GM23338 (cell line): ENCODE measurements at regions not wholly inside any gene's neighbourhood (a gene's known extent, or its start where the extent isn't known, plus 50 kb on each side); places are given as distances from the start of the nearest gene placed in this dataset.

Experiments used
- ATAC-seq: fragments of 200-7000 bp; cut with Tn5 transposase; 3 replicates; pipeline ENCODE4 v1.9.1; 2020
- DNase-seq: peaks from one replicate; pipeline ENCODE4 v3.0.0-alpha.2; 2015; ENCODE audit warnings: low spot score
- H2AFZ ChIP-seq: fragments of 200-600 bp; sonication (generic); 2 replicates; pipeline ENCODE4 v1.8.0; 2016; ENCODE audit warnings: antibody characterized with exemption, mild to moderate bottlenecking, moderate library complexity
- H3F3A ChIP-seq: fragments of 200-600 bp; sonication (generic); replicated peaks from 2 replicates; pipeline ENCODE4 v1.8.0; 2017; ENCODE audit warnings: antibody characterized with exemption, mixed run types, low read depth
- H3K27ac ChIP-seq: fragments of 200-600 bp; sonication (generic); 2 replicates; pipeline ENCODE4 v1.6.1; 2016; ENCODE audit warnings: low read depth
- H3K27me3 ChIP-seq: fragments of 200-600 bp; sonication (generic); 2 replicates; pipeline ENCODE4 v1.8.0; 2016; ENCODE audit warnings: mild to moderate bottlenecking, mixed run types, moderate library complexity; ENCODE audit not compliant: insufficient read depth
- H3K36me3 ChIP-seq: fragments of 200-600 bp; sonication (generic); 2 replicates; pipeline ENCODE4 v1.8.0; 2016; ENCODE audit warnings: mild to moderate bottlenecking; ENCODE audit not compliant: insufficient read depth
- H3K4me1 ChIP-seq: fragments of 200-600 bp; sonication (generic); 2 replicates; pipeline ENCODE4 v1.8.0; 2016; ENCODE audit warnings: mild to moderate bottlenecking, moderate library complexity; ENCODE audit not compliant: insufficient read depth
- H3K4me2 ChIP-seq: fragments of 200-600 bp; sonication (generic); 2 replicates; pipeline ENCODE4 v1.7.1; 2017; ENCODE audit warnings: mixed run types
- H3K4me3 ChIP-seq: fragments of 200-600 bp; sonication (generic); 2 replicates; pipeline ENCODE4 v1.6.1; 2016; ENCODE audit warnings: mixed run types
- H3K79me2 ChIP-seq: fragments of 200-600 bp; sonication (generic); replicated peaks from 2 replicates; pipeline ENCODE4 v1.8.0; 2017; ENCODE audit warnings: mild to moderate bottlenecking; ENCODE audit not compliant: insufficient read depth
- H3K9me2 ChIP-seq: fragments of 200-600 bp; sonication (generic); 2 replicates; pipeline ENCODE4 v1.8.0; 2017; ENCODE audit not compliant: insufficient read depth
- H4K20me1 ChIP-seq: fragments of 200-600 bp; sonication (generic); replicated peaks from 2 replicates; pipeline ENCODE4 v1.8.0; 2017; ENCODE audit warnings: mild to moderate bottlenecking; ENCODE audit not compliant: insufficient read depth
- H3K27ac Mint-ChIP-seq: 2 replicates; pipeline ENCODE4 v1.8.0; 2020; ENCODE audit warnings: inconsistent platforms, mild to moderate bottlenecking, moderate library complexity, mixed read lengths
- H3K27me3 Mint-ChIP-seq: 3 replicates; pipeline ENCODE4 v1.8.0; 2022; ENCODE audit warnings: low read depth, mild to moderate bottlenecking, moderate library complexity, mixed read lengths, inconsistent platforms; ENCODE audit not compliant: insufficient read depth, poor library complexity
- H3K36me3 Mint-ChIP-seq: 3 replicates; pipeline ENCODE4 v1.8.0; 2021; ENCODE audit warnings: low read depth, mild to moderate bottlenecking, inconsistent platforms, moderate library complexity, mixed read lengths
- H3K4me1 Mint-ChIP-seq: 3 replicates; pipeline ENCODE4 v1.8.0; 2020; ENCODE audit warnings: mild to moderate bottlenecking, inconsistent platforms, mixed read lengths
- H3K4me3 Mint-ChIP-seq: 3 replicates; pipeline ENCODE4 v1.8.0; 2021; ENCODE audit warnings: moderate library complexity, mild to moderate bottlenecking, inconsistent platforms, mixed read lengths
- H3K9me3 Mint-ChIP-seq: 3 replicates; pipeline ENCODE4 v1.8.0; 2020; ENCODE audit warnings: moderate library complexity, mild to moderate bottlenecking, inconsistent platforms, mixed read lengths
- CREB1 ChIP-seq: fragments of 250-450 bp; sonication (Bioruptor Pico); IDR thresholded peaks from 2 replicates; pipeline ENCODE4 v1.5.0; 2020; ENCODE audit warnings: low read depth, mild to moderate bottlenecking, moderate library complexity
- ETS1 ChIP-seq: IDR thresholded peaks from 2 replicates; pipeline ENCODE4 v1.6.1; 2016; ENCODE audit warnings: antibody characterized with exemption
- EZH2phosphoT487 ChIP-seq: fragments of 200-600 bp; sonication (generic); IDR thresholded peaks from one replicate; pipeline ENCODE4 v1.8.1; 2018; ENCODE audit warnings: antibody characterized with exemption; ENCODE audit not compliant: unreplicated experiment
- JUNB ChIP-seq: IDR thresholded peaks from one replicate; pipeline ENCODE4 v1.6.1; 2016; ENCODE audit warnings: antibody characterized with exemption; ENCODE audit not compliant: unreplicated experiment
- NANOG ChIP-seq: IDR thresholded peaks from 2 replicates; pipeline ENCODE4 v1.6.1; 2016; ENCODE audit warnings: antibody characterized with exemption, borderline replicate concordance
- POLR2AphosphoS5 ChIP-seq: IDR thresholded peaks from 2 replicates; pipeline ENCODE4 v1.6.1; 2016; ENCODE audit warnings: antibody characterized with exemption, low read depth
- STAT1 ChIP-seq: IDR thresholded peaks from one replicate; pipeline ENCODE4 v1.6.1; 2016; ENCODE audit warnings: antibody characterized with exemption; ENCODE audit not compliant: unreplicated experiment
- ZNF114 ChIP-seq: fragments of 250-450 bp; sonication (Bioruptor Pico); IDR thresholded peaks from 2 replicates; pipeline ENCODE4 v1.5.0; 2020; ENCODE audit warnings: mild to moderate bottlenecking, moderate library complexity
- ZNF462 ChIP-seq: fragments of 250-450 bp; sonication (Bioruptor Pico); IDR thresholded peaks from 2 replicates; pipeline ENCODE4 v1.5.0; 2020; ENCODE audit warnings: mild to moderate bottlenecking, moderate library complexity

- TF ChIP-seq ZNF462 (no peak), STAT1 (no peak), CREB1 (CRISPR knock-in tag) (no peak), ZNF114 (no peak)
Measured at GRCh38 chr4:181690498-181690897, 552.7 kb upstream of the TENM3 start (continued).

- H3K36me3 ChIP-seq: no peaks in the 10 kb centered on the region
- no peak for TF ChIP-seq NANOG
- TF ChIP-seq CREB1 (CRISPR knock-in tag): no peak
- no peak for TF ChIP-seq JUNB
- no peak for TF ChIP-seq POLR2AphosphoS5
- no peak for TF ChIP-seq ZNF114
- no peak for TF ChIP-seq ETS1
- no peak for TF ChIP-seq STAT1
- TF ChIP-seq EZH2phosphoT487: no peak
- no peak for TF ChIP-seq ZNF462
Measured at GRCh38 chr4:181692965-181693364, 550.2 kb upstream of the TENM3 start.

More at GRCh38 chr4:181692965-181693364, 550.2 kb upstream of the TENM3 start:
- H3K4me3 ChIP-seq: no peak overlapping the region
- H3K4me1 Mint-ChIP-seq: peaks cover 17% of the 10 kb centered on the region
- H3K27ac ChIP-seq: no peak overlapping the region
- no peaks in the 10 kb centered on the region for H3K36me3 Mint-ChIP-seq
- no peaks in the 10 kb centered on the region for H3K27me3 ChIP-seq
- H4K20me1 ChIP-seq: no peaks in the 10 kb centered on the region
- no peak for ATAC-seq
- no peak for DNase-seq
- no peak overlapping the region for H3K27ac Mint-ChIP-seq
- no peaks in the 10 kb centered on the region for H3K27me3 Mint-ChIP-seq
- no peak overlapping the region for H2AFZ ChIP-seq
- H3K79me2 ChIP-seq: no peaks in the 10 kb centered on the region
- H3K4me3 Mint-ChIP-seq: no peak overlapping the region
- no peaks in the 10 kb centered on the region for H3K9me2 ChIP-seq
- H3K4me2 ChIP-seq: no peak overlapping the region
- no peaks in the 10 kb centered on the region for H3F3A ChIP-seq
- no peaks in the 10 kb centered on the region for H3K9me3 Mint-ChIP-seq
- H3K4me1 ChIP-seq: peaks cover 11% of the 10 kb centered on the region
